K562 (cell line): ENCODE measurements at regions not wholly inside any gene's neighbourhood (a gene's known extent, or its start where the extent isn't known, plus 50 kb on each side); places are given as distances from the start of the nearest gene placed in this dataset.

Source experiments
- ATF3 ChIP-seq, 2 experiments: fragments of 450-650 bp in 1 of 2; sonication (generic) in 1 of 2; formaldehyde crosslinking in 1 of 2; IDR thresholded peaks in 1 of 2; conservative IDR thresholded peaks in 1 of 2; 2 replicates each; pipeline versions ENCODE4 v1.6.1 to v1.8.1; 2016 to 2023; ENCODE audit warnings: mild to moderate bottlenecking in 2 of 2, moderate library complexity in 2 of 2, inconsistent platforms in 1 of 2, missing genetic modification reagents in 1 of 2
- HDAC1 ChIP-seq, 2 experiments: fragments of 450-650 bp; IDR thresholded peaks; 2 replicates each; pipeline ENCODE4 v1.6.1; 2016 to 2017; ENCODE audit warnings: inconsistent platforms in 1 of 2, mild to moderate bottlenecking in 1 of 2, moderate library complexity in 1 of 2
- PCBP2 ChIP-seq: fragments of 200-400 bp; formaldehyde crosslinking; IDR thresholded peaks from 2 replicates; pipeline ENCODE4 v1.6.1; 2018; ENCODE audit warnings: low read length, low read depth, mild to moderate bottlenecking, moderate library complexity; ENCODE audit not compliant: poor library complexity, severe bottlenecking
- SMAD1 ChIP-seq: fragments of 150-350 bp; IDR thresholded peaks from 2 replicates; pipeline ENCODE4 v1.6.1; 2014; ENCODE audit warnings: low read length, low read depth; ENCODE audit not compliant: partially characterized antibody
- TRIM25 ChIP-seq: fragments of 450-650 bp; IDR thresholded peaks from 2 replicates; pipeline ENCODE4 v1.7.0; 2016; ENCODE audit warnings: borderline replicate concordance
- ZNF76 ChIP-seq: fragments of 250-450 bp; sonication (Bioruptor Pico); IDR thresholded peaks from 2 replicates; pipeline ENCODE4 v1.4.0; 2020; ENCODE audit warnings: mild to moderate bottlenecking, moderate library complexity, borderline replicate concordance

DNA sequence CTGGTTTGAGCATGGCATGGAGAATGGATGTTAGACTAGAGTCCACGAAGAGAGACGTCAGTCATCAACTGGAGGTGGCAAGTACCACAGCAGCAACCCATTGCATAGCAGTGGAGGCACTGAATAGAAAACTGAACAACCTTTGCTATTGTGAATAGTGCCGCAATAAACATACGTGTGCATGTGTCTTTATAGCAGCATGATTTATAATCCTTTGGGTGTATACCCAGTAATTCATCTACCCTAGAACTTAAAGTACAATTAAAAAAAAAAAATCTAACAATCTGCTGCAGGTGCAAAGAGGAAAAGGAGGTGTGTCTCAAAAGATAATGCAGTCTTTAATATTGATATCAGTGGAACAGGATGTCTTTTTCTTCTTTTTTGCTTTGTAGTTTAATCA is 443.4 kb upstream of the ISX start:
- TF ChIP-seq PCBP2: no peak
- TF ChIP-seq ZNF76 (CRISPR knock-in tag): no peak
- TF ChIP-seq ATF3 (IDR thresholded peaks at IDR 0.05): no peak
- TF ChIP-seq ATF3 (CRISPR knock-in tag; conservative IDR thresholded peaks at IDR 0.05): no peak
- TF ChIP-seq TRIM25: no peak
- no peak for TF ChIP-seq HDAC1 (IDR thresholded peaks at IDR 0.05)
- TF ChIP-seq SMAD1: no peak
